Smooth muscle cell (in vitro differentiated cells): ENCODE measurements at regions not wholly inside any gene's neighbourhood (a gene's known extent, or its start where the extent isn't known, plus 50 kb on each side); places are given as distances from the start of the nearest gene placed in this dataset.

Experiments
- DNase-seq: peaks from one replicate; lab custom pipeline; 2025; ENCODE audit not compliant: unreplicated experiment; lab: John Stamatoyannopoulos, UW
- H2AFZ ChIP-seq: fragments of 200-600 bp; sonication (generic); 2 replicates; pipeline ENCODE4 v1.6.0; 2016; ENCODE audit warnings: antibody characterized with exemption, low read depth, mild to moderate bottlenecking
- H3F3A ChIP-seq: fragments of 200-600 bp; sonication (generic); 2 replicates; pipeline ENCODE4 v1.6.0; 2017; ENCODE audit warnings: antibody characterized with exemption, low read depth
- H3K27ac ChIP-seq: fragments of 200-600 bp; sonication (generic); 2 replicates; pipeline ENCODE4 v1.5.1; 2016; ENCODE audit warnings: low read depth, mild to moderate bottlenecking
- H3K27me3 ChIP-seq: fragments of 200-600 bp; sonication (generic); 2 replicates; pipeline ENCODE4 v1.6.1; 2016; ENCODE audit warnings: low read depth, mild to moderate bottlenecking
- H3K36me3 ChIP-seq: fragments of 200-600 bp; sonication (generic); 2 replicates; pipeline ENCODE4 v1.5.1; 2016; ENCODE audit warnings: low read depth
- H3K4me1 ChIP-seq: fragments of 200-600 bp; sonication (generic); 2 replicates; pipeline ENCODE4 v1.5.1; 2016; ENCODE audit warnings: low read depth
- H3K4me2 ChIP-seq: fragments of 200-600 bp; sonication (generic); 2 replicates; pipeline ENCODE4 v1.6.0; 2016; ENCODE audit warnings: mild to moderate bottlenecking
- H3K4me3 ChIP-seq: fragments of 200-600 bp; sonication (generic); 2 replicates; pipeline ENCODE4 v1.5.1; 2016; ENCODE audit warnings: mild to moderate bottlenecking
- H3K79me2 ChIP-seq: fragments of 200-600 bp; sonication (generic); 2 replicates; pipeline ENCODE4 v1.6.0; 2016; ENCODE audit warnings: low read depth, mild to moderate bottlenecking
- H3K9ac ChIP-seq: fragments of 200-600 bp; sonication (generic); 2 replicates; pipeline ENCODE4 v1.6.0; 2016; ENCODE audit warnings: low read depth
- H3K9me3 ChIP-seq: fragments of 200-600 bp; sonication (generic); replicated peaks from 2 replicates; pipeline ENCODE4 v1.5.1; 2016; ENCODE audit warnings: low read depth
- H4K20me1 ChIP-seq: fragments of 200-600 bp; sonication (generic); 2 replicates; pipeline ENCODE4 v1.6.0; 2016; ENCODE audit warnings: low read depth
- WGBS: methylation state at CpG from one replicate; pipeline ENCODE4 v1.1.7; 2016; ENCODE audit warnings: low lambda C conversion rate; 5-methylcytosine and 5-hydroxymethylcytosine counted together
- TF ChIP-seq, protein P1 (sequence below): fragments of 200-600 bp; sonication (generic); IDR thresholded peaks from 2 replicates; pipeline ENCODE4 v1.5.1; 2017; ENCODE audit warnings: borderline replicate concordance, mild to moderate bottlenecking, antibody characterized with exemption; ENCODE audit not compliant: insufficient read depth, poor library complexity, severe bottlenecking

DNA sequence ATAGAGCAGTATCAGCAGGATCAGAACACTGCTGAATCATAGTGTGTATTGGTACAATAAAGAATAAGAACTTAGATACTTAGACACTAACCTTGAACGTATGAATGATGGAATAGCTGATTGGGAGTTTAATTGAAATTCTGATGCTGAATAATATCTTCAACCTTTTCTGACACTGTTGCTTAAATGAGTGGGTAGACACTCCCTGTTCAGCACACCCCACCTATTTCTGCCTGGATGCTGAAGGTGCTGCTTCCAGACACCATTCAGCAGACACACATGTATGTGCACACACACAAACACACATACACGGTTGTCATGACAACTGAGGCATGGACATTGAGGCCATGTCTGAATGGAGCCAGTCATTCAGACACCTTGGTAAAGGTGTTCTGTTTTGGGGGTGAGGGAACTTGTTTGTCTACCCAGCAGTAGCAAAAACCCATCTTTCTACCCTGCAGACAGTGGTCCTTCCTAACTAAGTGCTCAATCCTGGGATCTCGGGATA is 54.3 kb downstream of the TMEM215 start:
- no peaks in the 10 kb centered on the region for H3F3A ChIP-seq
- 85% methylated on average over 3 of the region's 3 CpGs for WGBS
- no peaks in the 10 kb centered on the region for H4K20me1 ChIP-seq
- DNase-seq, result no peak
- no peak overlapping the region for H3K4me2 ChIP-seq
- no peaks in the 10 kb centered on the region for H3K4me1 ChIP-seq
- no peaks in the 10 kb centered on the region for H3K27me3 ChIP-seq
- H3K9ac ChIP-seq, result no peak overlapping the region
- H2AFZ ChIP-seq, result no peak overlapping the region
- TF ChIP-seq, protein P1, sequence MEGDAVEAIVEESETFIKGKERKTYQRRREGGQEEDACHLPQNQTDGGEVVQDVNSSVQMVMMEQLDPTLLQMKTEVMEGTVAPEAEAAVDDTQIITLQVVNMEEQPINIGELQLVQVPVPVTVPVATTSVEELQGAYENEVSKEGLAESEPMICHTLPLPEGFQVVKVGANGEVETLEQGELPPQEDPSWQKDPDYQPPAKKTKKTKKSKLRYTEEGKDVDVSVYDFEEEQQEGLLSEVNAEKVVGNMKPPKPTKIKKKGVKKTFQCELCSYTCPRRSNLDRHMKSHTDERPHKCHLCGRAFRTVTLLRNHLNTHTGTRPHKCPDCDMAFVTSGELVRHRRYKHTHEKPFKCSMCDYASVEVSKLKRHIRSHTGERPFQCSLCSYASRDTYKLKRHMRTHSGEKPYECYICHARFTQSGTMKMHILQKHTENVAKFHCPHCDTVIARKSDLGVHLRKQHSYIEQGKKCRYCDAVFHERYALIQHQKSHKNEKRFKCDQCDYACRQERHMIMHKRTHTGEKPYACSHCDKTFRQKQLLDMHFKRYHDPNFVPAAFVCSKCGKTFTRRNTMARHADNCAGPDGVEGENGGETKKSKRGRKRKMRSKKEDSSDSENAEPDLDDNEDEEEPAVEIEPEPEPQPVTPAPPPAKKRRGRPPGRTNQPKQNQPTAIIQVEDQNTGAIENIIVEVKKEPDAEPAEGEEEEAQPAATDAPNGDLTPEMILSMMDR, result no peak
- H3K4me3 ChIP-seq, result no peak overlapping the region
- H3K36me3 ChIP-seq, result no peaks in the 10 kb centered on the region
- no peak overlapping the region for H3K27ac ChIP-seq
- no peaks in the 10 kb centered on the region for H3K9me3 ChIP-seq
- no peaks in the 10 kb centered on the region for H3K79me2 ChIP-seq

DNA sequence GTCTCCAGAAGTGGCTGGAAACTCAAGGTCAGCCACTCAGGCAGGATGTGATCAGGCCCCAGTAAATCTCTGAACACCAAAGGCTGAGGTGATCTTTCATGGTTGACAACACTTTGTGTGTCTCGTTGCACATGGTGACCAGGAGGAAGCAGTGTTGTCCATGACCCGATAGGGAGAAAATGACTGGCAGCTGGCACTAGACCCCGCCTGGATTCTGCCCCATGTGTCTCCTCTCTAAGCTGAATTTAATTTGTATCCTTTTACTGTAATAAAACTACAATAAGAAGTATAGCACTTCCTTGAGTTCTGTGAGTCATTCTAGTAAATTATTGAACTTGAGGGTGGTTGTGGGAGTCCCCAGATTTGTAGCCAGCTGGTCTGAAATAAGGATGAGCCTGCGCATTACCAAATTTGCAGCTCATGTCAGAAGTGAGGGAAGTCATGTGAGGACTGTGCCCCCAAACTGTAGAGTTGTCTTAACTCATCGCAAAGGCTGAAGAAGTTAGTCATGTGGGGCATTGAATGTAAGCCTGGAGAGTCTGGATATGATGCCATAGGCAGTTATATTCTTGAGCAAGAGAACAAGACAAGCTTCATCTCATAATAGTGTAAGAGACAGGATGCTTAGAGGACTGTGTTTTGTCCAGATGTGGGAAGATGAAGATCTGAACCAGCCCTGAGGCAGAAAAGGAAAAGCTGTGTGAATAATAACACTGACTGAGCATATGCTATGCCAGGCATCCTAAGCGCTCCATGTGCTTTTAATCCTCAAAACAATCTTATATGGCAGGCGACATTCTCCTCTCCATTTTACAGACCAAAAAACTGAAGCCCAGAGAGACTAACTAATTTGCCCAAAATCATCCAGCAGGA is 55.9 kb downstream of the TMEM215 start:
- Histone ChIP-seq H3K9ac (no peak overlapping the region), H3K4me1 (no peaks in the 10 kb centered on the region), H3K79me2 (no peaks in the 10 kb centered on the region), H4K20me1 (no peaks in the 10 kb centered on the region), H3K4me3 (no peak overlapping the region), H3K36me3 (no peaks in the 10 kb centered on the region), H3F3A (no peaks in the 10 kb centered on the region), H3K9me3 (no peaks in the 10 kb centered on the region), H2AFZ (no peak overlapping the region), H3K27ac (no peak overlapping the region), H3K27me3 (no peaks in the 10 kb centered on the region), H3K4me2 (no peak overlapping the region)
- DNase-seq, result no peak
- TF ChIP-seq, protein P1, result no peak
- WGBS, result 81% methylated on average over 7 of the region's 7 CpGs

- DNase-seq, result no peak
- H3K27ac ChIP-seq, result no peak overlapping the region
- no peaks in the 10 kb centered on the region for H3F3A ChIP-seq
- no peak overlapping the region for H3K4me2 ChIP-seq
- TF ChIP-seq, protein P1, result no peak
- H3K79me2 ChIP-seq, result no peaks in the 10 kb centered on the region
- H3K9me3 ChIP-seq, result no peaks in the 10 kb centered on the region
- H3K4me3 ChIP-seq, result no peak overlapping the region
- H2AFZ ChIP-seq, result no peak overlapping the region
- H3K36me3 ChIP-seq, result no peaks in the 10 kb centered on the region
- H3K9ac ChIP-seq, result no peak overlapping the region
- WGBS, result 70% methylated on average over 2 of the region's 2 CpGs
- H3K4me1 ChIP-seq, result no peaks in the 10 kb centered on the region
- H3K27me3 ChIP-seq, result no peaks in the 10 kb centered on the region
- H4K20me1 ChIP-seq, result no peaks in the 10 kb centered on the region
Measured at GRCh38 chr9:32841314-32841713, 58.0 kb downstream of the TMEM215 start.

GRCh38 chr9:32843295-32843694 is 60.0 kb downstream of the TMEM215 start:
- no peak overlapping the region for H3K27ac ChIP-seq
- no peak for DNase-seq
- 96% methylated on average over 1 of the region's 1 CpG for WGBS

More at GRCh38 chr9:32843295-32843694, 60.0 kb downstream of the TMEM215 start:
- no peaks in the 10 kb centered on the region for H3F3A ChIP-seq
- H3K79me2 ChIP-seq, result no peaks in the 10 kb centered on the region
- no peak overlapping the region for H2AFZ ChIP-seq
- no peak overlapping the region for H3K9ac ChIP-seq
- no peaks in the 10 kb centered on the region for H4K20me1 ChIP-seq
- H3K27me3 ChIP-seq, result no peaks in the 10 kb centered on the region
- no peaks in the 10 kb centered on the region for H3K36me3 ChIP-seq
- H3K4me3 ChIP-seq, result no peak overlapping the region
- H3K4me1 ChIP-seq, result no peaks in the 10 kb centered on the region
- no peak overlapping the region for H3K4me2 ChIP-seq
- TF ChIP-seq, protein P1, result no peak
- H3K9me3 ChIP-seq, result no peaks in the 10 kb centered on the region
